ENCODE measurements at regions not wholly inside any gene's neighbourhood (a gene's known extent, or its start where the extent isn't known, plus 50 kb on each side); places are given as distances from the start of the nearest gene placed in this dataset.

GRCh38 chr13:30363725-30364124 lies 56.4 kb upstream of the KATNAL1 start:
- no peak for TF ChIP-seq CTCF (conservative IDR thresholded peaks at IDR 0.05; ENCODE audit: low read depth, low read length)
- TF ChIP-seq EZH2 (IDR thresholded peaks at IDR 0.05; ENCODE audit: low read length, unreplicated experiment), result no peak
